HK-2 (cell line): ENCODE measurements at regions not wholly inside any gene's neighbourhood (a gene's known extent, or its start where the extent isn't known, plus 50 kb on each side); places are given as distances from the start of the nearest gene placed in this dataset.

ENCODE experiments used
- DNase-seq: peaks from one replicate; pipeline ENCODE4 v3.0.0-alpha.2; 2018; ENCODE audit not compliant: unreplicated experiment

DNA sequence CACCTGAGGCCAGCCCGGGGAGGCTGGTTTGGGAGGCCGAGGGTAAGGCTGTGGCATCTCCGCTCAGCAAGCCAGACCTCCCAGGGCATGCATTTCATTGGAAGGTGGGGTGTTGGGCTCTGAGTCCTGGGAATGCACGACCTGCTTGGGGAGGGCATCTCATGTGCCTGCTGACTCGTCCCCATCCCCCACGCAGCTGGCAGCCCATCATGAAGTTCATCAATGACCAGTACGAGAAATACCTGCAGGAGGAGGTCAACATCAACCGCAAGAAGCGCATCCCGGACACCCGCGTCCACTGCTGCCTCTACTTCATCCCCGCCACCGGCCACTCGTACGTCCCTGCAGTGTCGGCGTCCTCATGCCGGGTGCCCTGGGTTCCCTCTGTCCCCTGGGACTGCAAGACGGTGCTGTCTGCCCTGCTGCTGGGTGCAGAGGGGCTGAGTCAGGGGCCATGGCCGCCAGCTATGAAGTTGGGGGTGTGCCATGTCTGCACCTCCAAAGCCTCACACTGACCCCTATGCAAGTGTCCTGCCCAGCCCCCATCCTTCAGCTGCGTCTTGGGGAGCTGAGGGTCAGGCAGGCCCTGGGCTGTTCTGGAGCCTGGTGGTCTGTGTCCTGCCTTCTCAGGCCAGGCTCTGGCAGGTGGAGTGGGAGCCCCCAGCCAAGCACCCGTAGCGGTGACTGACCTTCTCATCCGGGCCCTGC, 347.9 kb downstream of the SEC14L1 start:
- DNase-seq: no peak

GRCh38 chr17:77489239-77489892, 348.6 kb downstream of the SEC14L1 start:
- DNase-seq: no peak

DNA sequence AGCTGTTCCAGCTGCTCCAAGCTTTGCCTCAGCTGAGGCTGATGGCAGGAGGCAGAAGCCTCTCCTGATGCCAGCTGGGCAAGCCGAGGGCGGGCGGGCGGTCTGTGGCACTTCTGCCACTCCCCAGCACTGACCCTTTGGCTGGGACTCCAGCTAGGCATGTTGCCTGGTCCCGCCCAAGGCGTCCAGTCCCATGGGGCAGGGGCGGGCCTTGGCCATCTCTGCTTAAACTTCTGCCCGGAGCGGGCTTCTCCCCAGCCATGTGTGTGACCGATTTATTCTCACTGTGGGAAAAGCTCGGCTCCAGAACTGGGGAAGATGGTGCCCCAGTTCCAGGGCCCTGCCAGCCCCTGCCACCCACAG, 349.1 kb downstream of the SEC14L1 start:
- DNase-seq: no peak

DNA sequence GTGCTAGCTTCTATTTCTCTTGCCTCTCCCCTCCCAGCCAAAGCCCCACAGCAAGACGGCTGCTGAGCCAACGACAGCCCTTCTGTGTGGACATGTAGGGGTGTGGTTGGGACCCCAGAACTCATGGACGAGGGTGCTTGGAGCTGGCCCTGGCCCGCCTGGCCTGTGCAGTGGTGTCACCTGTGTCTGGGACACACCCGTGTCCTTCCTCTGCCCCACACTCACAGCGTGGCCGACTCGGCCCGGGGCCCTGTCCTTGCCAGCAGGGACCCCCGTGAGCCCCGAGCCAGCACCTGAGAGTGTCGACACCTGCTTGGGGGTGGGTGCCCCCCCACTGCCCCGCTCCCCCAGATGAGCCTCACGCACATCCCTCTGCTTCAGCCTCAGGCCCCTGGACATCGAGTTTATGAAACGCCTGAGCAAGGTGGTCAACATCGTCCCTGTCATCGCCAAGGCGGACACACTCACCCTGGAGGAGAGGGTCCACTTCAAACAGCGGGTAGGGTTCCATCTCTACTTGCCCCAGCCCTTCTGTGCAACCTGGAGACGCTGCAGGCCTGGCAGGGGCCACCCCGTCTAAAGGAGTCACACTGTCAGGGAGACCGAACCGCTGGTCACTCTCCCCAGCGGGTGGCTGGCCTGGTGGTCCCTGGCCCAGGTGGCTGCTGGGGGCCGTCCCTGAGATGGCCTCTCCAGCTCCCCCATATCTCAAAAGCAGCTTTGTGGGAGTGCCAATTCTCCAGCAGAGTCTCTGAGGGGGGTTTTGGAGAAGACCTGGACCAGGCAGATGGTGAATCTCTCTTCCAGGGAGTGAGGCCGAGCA, 349.8 kb downstream of the SEC14L1 start:
- no peak for DNase-seq

- no peak for DNase-seq
Measured at GRCh38 chr17:77491921-77492445, 351.2 kb downstream of the SEC14L1 start.

DNA sequence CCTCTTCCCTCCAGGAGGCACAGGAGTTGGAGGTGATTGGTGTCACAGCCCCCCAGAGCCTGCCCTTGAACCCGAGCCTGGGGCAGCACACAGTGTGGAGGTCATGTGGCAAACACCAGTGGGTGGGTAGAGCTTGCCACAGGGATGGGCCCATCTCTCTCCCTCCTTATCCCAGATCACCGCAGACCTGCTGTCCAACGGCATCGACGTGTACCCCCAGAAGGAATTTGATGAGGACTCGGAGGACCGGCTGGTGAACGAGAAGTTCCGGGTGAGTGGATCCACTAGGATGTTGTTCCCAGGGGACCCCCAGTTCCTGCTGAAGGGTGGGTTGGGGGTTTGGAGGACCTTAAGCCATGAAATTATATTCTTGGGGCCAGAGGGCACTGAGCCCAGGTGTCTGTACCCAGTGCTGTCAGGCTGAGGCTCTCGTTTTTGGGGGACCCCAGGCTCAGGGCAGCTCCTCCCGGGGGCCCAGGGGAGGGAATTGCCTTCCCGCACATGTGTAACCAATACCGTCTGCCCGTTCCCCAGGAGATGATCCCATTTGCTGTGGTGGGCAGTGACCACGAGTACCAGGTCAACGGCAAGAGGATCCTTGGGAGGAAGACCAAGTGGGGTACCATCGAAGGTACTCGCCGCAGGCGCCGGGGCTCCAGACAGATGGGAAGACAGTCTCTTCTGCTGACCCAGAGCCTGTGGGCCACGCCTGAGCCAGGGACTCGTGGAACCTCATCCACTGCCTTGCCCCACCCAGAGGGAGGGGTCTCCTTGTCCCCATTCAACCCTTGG, 351.9 kb downstream of the SEC14L1 start:
- no peak for DNase-seq

DNA sequence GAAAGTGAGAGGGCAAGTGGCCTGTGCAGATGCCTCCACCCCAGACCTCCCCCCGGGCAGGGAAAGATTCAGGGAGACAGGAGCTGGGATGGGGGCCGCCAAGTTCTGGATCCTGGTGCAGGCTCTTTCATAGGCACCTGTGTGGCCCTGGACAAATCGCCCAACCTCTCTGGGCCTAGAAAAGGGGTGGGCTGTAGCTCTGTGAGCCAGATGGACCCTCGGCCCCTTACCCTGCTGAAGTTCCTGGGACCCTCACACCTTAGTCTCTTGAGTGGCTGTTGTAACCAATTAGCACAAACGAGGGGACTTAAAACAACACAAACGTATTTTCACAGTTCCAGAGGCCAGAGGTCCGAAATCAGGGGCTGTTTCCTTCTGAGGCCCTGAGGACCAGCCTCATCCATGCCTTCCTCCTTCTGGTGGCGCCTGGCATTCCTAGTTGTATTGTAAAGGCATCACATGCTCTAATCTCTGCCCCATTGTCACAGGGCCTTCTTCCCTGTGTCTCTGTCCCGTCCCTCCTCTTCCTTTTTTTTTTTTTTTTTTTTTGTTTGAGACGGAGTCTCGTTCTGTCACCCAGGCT, 352.6 kb downstream of the SEC14L1 start:
- DNase-seq: no peak

DNA sequence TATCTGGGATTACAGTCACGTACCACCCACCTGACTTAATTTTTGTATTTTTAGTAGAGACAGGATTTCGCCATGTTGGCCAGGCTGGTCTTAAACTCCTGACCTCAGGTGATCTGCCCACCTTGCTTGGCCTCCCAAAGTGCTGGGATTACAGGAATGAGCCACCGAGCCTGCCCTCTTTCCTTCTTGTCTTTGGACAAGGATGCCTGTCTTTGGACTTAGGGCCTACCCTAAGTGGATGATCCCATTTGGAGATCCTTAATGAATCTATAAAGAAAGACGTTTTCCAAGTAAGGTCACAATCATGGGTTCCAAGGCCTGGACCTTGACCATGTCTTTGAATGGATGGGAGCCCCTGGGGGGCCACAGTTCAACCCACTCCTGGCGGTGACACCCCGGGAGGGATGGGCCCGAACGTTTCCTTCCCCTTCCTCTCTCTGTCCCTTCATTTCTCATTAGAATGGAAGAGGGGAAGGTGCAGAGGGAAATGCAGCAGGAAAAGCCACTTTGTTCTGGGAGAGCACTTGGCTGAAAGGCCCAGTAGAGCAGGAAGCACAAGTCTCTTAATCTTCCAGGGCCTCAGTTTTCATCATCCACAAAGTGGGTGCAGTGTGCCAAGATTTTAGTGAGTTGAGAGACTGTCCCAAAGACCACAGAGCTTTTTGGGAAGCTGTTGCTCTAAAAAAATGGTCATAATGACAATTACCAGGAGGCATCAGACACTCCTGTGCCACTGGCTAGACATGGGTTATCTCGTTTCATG, 353.3 kb downstream of the SEC14L1 start:
- DNase-seq: no peak

- DNase-seq: peak; percentile 80
Measured at GRCh38 chr17:77494664-77495435, 354.1 kb downstream of the SEC14L1 start.

GRCh38 chr17:77495575-77495974, 354.8 kb downstream of the SEC14L1 start:
- no peak for DNase-seq

GRCh38 chr17:77496401-77496801, 355.6 kb downstream of the SEC14L1 start:
- DNase-seq: no peak

GRCh38 chr17:77496831-77497577, 356.2 kb downstream of the SEC14L1 start:
- no peak for DNase-seq

DNA sequence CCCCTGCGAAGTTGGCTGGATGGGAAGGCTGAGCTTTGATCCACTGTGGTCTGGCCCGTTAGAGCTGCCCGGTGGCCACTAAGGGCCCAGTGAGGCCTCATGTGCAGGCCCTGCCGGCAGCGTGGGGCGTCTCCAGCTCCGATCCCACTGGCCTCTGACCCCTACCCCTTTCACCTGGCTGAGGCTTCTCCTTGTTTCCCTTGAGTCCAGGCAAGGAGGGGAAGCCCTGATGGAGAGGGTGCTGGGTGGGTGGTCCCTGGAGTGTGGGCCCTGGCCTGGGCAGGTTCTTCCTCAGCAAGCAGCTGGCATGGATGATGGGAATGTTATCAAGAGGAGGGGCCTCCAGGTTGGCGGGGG, 356.8 kb downstream of the SEC14L1 start:
- DNase-seq: no peak

DNA sequence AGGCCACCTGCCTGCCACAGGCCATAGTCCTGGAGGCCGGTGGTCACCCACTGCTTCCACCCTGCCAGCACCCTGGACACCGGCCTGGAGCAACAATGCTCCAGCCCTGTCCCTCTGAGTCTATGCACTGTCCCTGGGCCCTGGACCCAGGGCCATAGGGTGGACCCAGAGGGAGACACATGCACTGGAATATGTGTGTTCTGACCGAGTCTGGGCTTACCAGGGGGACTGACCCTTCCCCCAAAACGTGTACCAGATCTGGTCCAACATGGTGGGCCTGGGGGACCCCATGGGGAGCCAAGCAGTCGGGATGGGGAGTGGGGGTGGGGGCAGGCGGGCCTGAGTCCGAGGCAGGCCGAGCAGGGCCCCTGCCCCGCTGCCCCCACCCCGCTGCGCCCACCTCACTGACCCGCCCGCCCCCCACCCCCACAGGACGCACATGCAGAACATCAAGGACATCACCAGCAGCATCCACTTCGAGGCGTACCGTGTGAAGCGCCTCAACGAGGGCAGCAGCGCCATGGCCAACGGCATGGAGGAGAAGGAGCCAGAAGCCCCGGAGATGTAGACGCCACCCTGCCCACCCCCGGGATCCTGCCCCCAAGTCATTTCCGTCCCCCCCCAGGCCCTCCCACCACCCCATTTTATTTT, 357.4 kb downstream of the SEC14L1 start:
- DNase-seq: no peak

- DNase-seq: no peak
Measured at GRCh38 chr17:77498791-77499698, 358.3 kb downstream of the SEC14L1 start.

DNA sequence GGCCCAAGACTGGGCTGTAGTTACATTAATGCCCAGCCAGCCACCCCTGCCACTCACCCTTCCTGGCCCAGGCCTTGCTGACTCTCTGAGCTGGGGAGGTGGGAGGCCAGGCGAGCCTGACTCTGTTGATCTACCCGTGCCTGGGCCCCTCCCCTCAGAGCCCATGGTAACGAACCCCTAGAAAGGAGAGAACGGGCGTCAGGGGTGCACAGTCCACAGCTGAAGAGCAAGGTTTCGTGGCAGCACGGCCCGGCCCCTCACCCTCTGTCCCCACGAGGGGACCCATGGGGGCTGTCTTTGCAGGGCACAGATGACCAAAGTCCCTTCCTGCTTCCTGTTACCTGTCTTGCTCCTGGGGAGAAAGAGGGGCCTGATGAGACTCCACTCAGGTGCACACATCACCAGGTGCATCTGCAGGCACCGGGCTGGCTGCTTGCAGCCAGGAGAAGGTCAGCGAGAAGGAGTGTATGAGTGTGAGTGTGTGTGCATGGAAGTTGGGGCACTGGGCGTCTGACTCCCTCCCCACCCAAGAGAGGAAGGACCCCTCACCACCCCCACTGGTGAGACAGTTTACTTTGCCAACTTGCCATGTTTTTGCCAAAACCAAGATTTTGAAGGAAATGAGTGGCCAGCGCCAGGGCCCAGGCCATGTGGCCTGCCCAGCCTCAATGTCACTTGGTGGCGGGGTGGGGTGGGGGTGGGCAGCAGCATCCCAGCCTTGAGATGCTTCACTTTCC, 359.1 kb downstream of the SEC14L1 start:
- no peak for DNase-seq

DNA sequence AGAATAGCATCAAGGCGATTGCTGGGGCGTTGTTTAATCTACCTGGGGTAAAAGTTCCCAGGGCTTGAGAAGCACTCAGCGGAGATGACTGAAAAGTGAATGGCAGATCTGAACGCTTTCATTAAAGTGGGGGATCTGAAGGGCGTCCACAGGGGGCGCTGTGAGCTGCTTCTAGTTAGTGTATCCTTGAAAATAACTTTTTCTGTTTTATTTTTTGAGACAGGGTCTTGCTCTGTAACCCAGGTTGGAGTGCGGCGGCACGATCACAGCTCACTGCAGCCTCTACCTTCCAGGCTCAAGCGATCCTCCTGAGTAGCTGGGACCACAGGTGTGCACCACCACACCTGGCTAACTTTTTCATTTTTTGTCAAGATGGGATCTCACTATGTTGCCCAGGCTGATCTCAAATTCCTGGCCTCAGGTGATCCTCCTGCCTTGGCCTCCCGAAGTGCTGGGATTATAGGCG, 360.4 kb downstream of the SEC14L1 start:
- no peak for DNase-seq
